Vagina (tissue), 2 donors: ENCODE measurements at regions not wholly inside any gene's neighbourhood (a gene's known extent, or its start where the extent isn't known, plus 50 kb on each side); places are given as distances from the start of the nearest gene placed in this dataset.

Source experiments
- POLR2A ChIP-seq, 2 donors: fragments of 450-650 bp; IDR thresholded peaks; one replicate each; pipeline ENCODE4 v1.6.1; 2017; ENCODE audit warnings: antibody characterized with exemption in 2 of 2, mild to moderate bottlenecking in 2 of 2, moderate library complexity in 2 of 2
- TF ChIP-seq, protein P1 (sequence below), 3 experiments: fragments of 450-650 bp in 2 of 3; fragments of 200-600 bp in 1 of 3; sonication (generic) in 1 of 3; IDR thresholded peaks; one replicate each; pipeline ENCODE4 v1.5.1; 2017 to 2019; ENCODE audit warnings: antibody characterized with exemption in 3 of 3, mild to moderate bottlenecking in 2 of 3, moderate library complexity in 2 of 3

- TF ChIP-seq, protein P1, sequence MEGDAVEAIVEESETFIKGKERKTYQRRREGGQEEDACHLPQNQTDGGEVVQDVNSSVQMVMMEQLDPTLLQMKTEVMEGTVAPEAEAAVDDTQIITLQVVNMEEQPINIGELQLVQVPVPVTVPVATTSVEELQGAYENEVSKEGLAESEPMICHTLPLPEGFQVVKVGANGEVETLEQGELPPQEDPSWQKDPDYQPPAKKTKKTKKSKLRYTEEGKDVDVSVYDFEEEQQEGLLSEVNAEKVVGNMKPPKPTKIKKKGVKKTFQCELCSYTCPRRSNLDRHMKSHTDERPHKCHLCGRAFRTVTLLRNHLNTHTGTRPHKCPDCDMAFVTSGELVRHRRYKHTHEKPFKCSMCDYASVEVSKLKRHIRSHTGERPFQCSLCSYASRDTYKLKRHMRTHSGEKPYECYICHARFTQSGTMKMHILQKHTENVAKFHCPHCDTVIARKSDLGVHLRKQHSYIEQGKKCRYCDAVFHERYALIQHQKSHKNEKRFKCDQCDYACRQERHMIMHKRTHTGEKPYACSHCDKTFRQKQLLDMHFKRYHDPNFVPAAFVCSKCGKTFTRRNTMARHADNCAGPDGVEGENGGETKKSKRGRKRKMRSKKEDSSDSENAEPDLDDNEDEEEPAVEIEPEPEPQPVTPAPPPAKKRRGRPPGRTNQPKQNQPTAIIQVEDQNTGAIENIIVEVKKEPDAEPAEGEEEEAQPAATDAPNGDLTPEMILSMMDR (IDR thresholded peaks at IDR 0.05): no peak
- TF ChIP-seq POLR2A (IDR thresholded peaks at IDR 0.05): no peak
These were observed 1106.6 kb upstream of the LCORL start for GRCh38 chr4:19128176-19128575.
